HG02970 (cell line): ENCODE measurements at regions not wholly inside any gene's neighbourhood (a gene's known extent, or its start where the extent isn't known, plus 50 kb on each side); places are given as distances from the start of the nearest gene placed in this dataset.

Experiments used
- ATAC-seq: cut with Tn5 transposase; IDR thresholded peaks from one replicate; pipeline ENCODE4 v1.9.1; 2021; ENCODE audit warnings: mild to moderate bottlenecking, moderate library complexity, moderate number of reproducible peaks; ENCODE audit not compliant: unreplicated experiment, low FRiP score

GRCh38 chr11:19566583-19567379 lies 145.9 kb upstream of the NAV2 start:
- no peak for ATAC-seq

- ATAC-seq, result no peak
Measured at GRCh38 chr11:19565639-19566038, 147.0 kb upstream of the NAV2 start.

GRCh38 chr11:19562156-19562555 lies 150.5 kb upstream of the NAV2 start:
- ATAC-seq, result no peak

GRCh38 chr11:19561011-19561410 lies 151.6 kb upstream of the NAV2 start:
- no peak for ATAC-seq

- no peak for ATAC-seq
Measured at GRCh38 chr11:19560156-19560555, 152.5 kb upstream of the NAV2 start.

- no peak for ATAC-seq
Measured at GRCh38 chr11:19559746-19560145, 152.9 kb upstream of the NAV2 start.

GRCh38 chr11:19558189-19558986 lies 154.2 kb upstream of the NAV2 start:
- no peak for ATAC-seq

GRCh38 chr11:19557720-19558140 lies 154.9 kb upstream of the NAV2 start:
- ATAC-seq, result no peak

- ATAC-seq, result no peak
Measured at GRCh38 chr11:19557185-19557584, 155.5 kb upstream of the NAV2 start.

- no peak for ATAC-seq
Measured at GRCh38 chr11:19555266-19555665, 157.4 kb upstream of the NAV2 start.

GRCh38 chr11:19553683-19554333 lies 158.8 kb upstream of the NAV2 start:
- no peak for ATAC-seq

GRCh38 chr11:19552656-19553260 lies 159.9 kb upstream of the NAV2 start:
- ATAC-seq, result no peak

GRCh38 chr11:19552161-19552560 lies 160.5 kb upstream of the NAV2 start:
- ATAC-seq, result no peak

GRCh38 chr11:19551457-19551856 lies 161.2 kb upstream of the NAV2 start:
- no peak for ATAC-seq

- no peak for ATAC-seq
Measured at GRCh38 chr11:19547044-19547443, 165.6 kb upstream of the NAV2 start.

GRCh38 chr11:19546325-19546724 lies 166.3 kb upstream of the NAV2 start:
- ATAC-seq, result no peak

- no peak for ATAC-seq
Measured at GRCh38 chr11:19541521-19542049, 171.1 kb upstream of the NAV2 start.

GRCh38 chr11:19539861-19540260 lies 172.8 kb upstream of the NAV2 start:
- ATAC-seq, result no peak

- no peak for ATAC-seq
Measured at GRCh38 chr11:19537803-19538453, 174.7 kb upstream of the NAV2 start.

- no peak for ATAC-seq
Measured at GRCh38 chr11:19536131-19536530, 176.5 kb upstream of the NAV2 start.
